H54 (cell line): ENCODE measurements at regions not wholly inside any gene's neighbourhood (a gene's known extent, or its start where the extent isn't known, plus 50 kb on each side); places are given as distances from the start of the nearest gene placed in this dataset.

Source experiments
- DNase-seq: peaks from one replicate; pipeline ENCODE4 v3.0.0; 2011; ENCODE audit warnings: low spot score, mixed read lengths; ENCODE audit not compliant: insufficient read length
- FAIRE-seq: peaks from 3 replicates; lab custom pipeline; 2011; peaks lifted over from hg19 to GRCh38; lab: Jason Lieb, UNC
- POLR2A ChIP-seq: IDR thresholded peaks from 2 replicates; pipeline ENCODE4 v1.6.1; 2011; ENCODE audit warnings: low read depth, mild to moderate bottlenecking, low read length

GRCh38 chr2:166637051-166637450, 143.0 kb upstream of the SCN7A start:
- no peak for DNase-seq
- TF ChIP-seq POLR2A, result no peak
- FAIRE-seq, result no peak

GRCh38 chr2:166634706-166635105, 140.7 kb upstream of the SCN7A start:
- DNase-seq (no peak), FAIRE-seq (no peak)
- no peak for TF ChIP-seq POLR2A

- DNase-seq, result no peak
- TF ChIP-seq POLR2A, result no peak
- FAIRE-seq, result no peak
These were observed 138.6 kb upstream of the SCN7A start for GRCh38 chr2:166632616-166633015.

GRCh38 chr2:166628478-166629136, 134.6 kb upstream of the SCN7A start:
- no peak for TF ChIP-seq POLR2A
- FAIRE-seq, result no peak

GRCh38 chr2:166627893-166628292, 133.8 kb upstream of the SCN7A start:
- no peak for TF ChIP-seq POLR2A
- FAIRE-seq, result no peak
- no peak for DNase-seq

More at GRCh38 chr2:166628478-166629136, 134.6 kb upstream of the SCN7A start:
- no peak for DNase-seq

GRCh38 chr2:166625670-166626069, 131.6 kb upstream of the SCN7A start:
- DNase-seq (no peak), FAIRE-seq (no peak)
- TF ChIP-seq POLR2A, result no peak

GRCh38 chr2:166614503-166614902, 120.5 kb upstream of the SCN7A start:
- no peak for TF ChIP-seq POLR2A
- FAIRE-seq (no peak), DNase-seq (no peak)

- DNase-seq, result no peak
- FAIRE-seq, result no peak
- TF ChIP-seq POLR2A, result no peak
These were observed 120.0 kb upstream of the SCN7A start for GRCh38 chr2:166614029-166614428.

DNA sequence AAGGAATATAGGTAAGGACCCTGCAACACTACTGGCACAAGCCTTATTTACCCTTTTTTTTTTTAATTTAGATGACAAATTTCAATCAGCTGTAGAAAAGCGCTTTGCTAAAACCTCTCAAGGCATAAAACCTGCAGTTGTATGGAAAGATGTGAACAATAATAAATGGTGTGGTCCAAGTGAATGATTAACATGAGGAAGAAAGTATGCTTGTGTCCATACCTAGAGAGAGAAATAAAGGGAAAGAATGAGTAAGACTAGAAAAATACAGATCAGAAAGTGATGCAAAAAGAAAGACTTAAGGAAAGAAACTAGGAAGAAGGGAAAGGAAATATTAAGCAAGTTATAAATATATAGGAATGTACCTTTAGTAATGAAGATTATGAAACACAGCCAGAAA, 119.2 kb upstream of the SCN7A start:
- TF ChIP-seq POLR2A, result no peak
- FAIRE-seq (no peak), DNase-seq (no peak)

DNA sequence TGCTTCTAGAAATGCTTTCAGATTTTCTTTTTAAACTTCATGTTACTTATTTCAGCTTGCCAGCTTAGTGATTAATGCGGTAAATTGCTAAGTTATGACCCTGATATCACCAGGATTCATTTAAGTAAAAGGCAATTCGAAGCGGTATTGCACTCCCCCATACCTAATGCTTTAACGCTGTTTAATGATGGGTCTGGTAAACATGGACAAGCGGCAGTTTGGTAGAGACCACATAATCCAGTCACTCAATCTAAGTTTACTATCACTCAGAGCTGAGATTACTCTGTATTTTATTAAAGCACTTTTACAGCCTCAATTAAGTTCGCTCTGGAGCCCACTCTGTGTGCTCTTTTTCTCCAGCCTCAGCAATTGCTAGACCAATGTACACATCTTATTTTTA, 118.2 kb upstream of the SCN7A start:
- DNase-seq (no peak), FAIRE-seq (no peak)
- TF ChIP-seq POLR2A, result no peak

DNA sequence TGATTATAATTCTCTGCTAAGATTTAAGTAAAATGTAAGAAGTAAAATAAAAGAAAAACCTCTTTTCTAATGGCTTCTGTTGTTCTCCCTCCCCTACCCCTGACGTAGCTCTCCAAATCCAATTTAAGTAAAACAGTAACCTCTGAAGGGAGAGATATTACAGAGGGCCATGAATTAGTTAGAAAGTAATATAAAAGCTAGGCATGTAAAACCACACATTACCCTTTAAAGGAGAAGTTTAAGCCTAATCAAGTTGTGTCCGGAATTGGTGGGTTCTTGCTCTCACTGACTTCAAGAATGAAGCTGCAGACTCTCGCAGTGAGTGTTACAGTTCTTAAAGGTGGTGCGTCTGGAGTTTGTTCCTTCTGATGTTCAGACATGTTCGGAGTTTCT, 116.9 kb upstream of the SCN7A start:
- FAIRE-seq (no peak), DNase-seq (no peak)
- no peak for TF ChIP-seq POLR2A

GRCh38 chr2:166610180-166610912, 116.3 kb upstream of the SCN7A start:
- DNase-seq (no peak), FAIRE-seq (no peak)
- TF ChIP-seq POLR2A, result no peak

GRCh38 chr2:166609183-166609959, 115.3 kb upstream of the SCN7A start:
- DNase-seq (no peak), FAIRE-seq (no peak)
- TF ChIP-seq POLR2A, result no peak

- no peak for TF ChIP-seq POLR2A
- DNase-seq, result no peak
- no peak for FAIRE-seq
These were observed 113.8 kb upstream of the SCN7A start for GRCh38 chr2:166607880-166608279.
